HL-60 (cell line): ENCODE measurements at regions not wholly inside any gene's neighbourhood (a gene's known extent, or its start where the extent isn't known, plus 50 kb on each side); places are given as distances from the start of the nearest gene placed in this dataset.

Experiments used
- DNase-seq, 2 experiments: peaks; one replicate each; pipeline ENCODE4 v3.0.0-alpha.2; 2010 to 2020; ENCODE audit warnings: low read depth in 1 of 2, low spot score in 1 of 2
- H3K27ac ChIP-seq: fragments of 250-450 bp; sonication (Bioruptor Pico); replicated peaks from 2 replicates; pipeline ENCODE4 v1.5.1; 2020; ENCODE audit warnings: mild to moderate bottlenecking, moderate library complexity
- H3K27me3 ChIP-seq: fragments of 250-450 bp; sonication (Bioruptor Pico); 2 replicates; pipeline ENCODE4 v1.5.1; 2021; ENCODE audit warnings: mild to moderate bottlenecking, moderate library complexity; ENCODE audit not compliant: insufficient read depth, poor library complexity, severe bottlenecking
- H3K4me3 ChIP-seq: replicated peaks from 2 replicates; pipeline ENCODE4 v1.5.1; 2011; ENCODE audit warnings: mild to moderate bottlenecking, control low read depth, low read length; ENCODE audit not compliant: insufficient read depth
- CTCF ChIP-seq: IDR thresholded peaks from one replicate; pipeline ENCODE4 v1.5.1; 2011; ENCODE audit warnings: low read length, control low read depth, inconsistent platforms; ENCODE audit not compliant: insufficient read depth
- GABPA ChIP-seq: IDR thresholded peaks from 2 replicates; pipeline ENCODE4 v1.6.1; 2012; ENCODE audit warnings: low read depth
- POLR2AphosphoS5 ChIP-seq: IDR thresholded peaks from 2 replicates; pipeline ENCODE4 v1.6.1; 2012; ENCODE audit warnings: low read depth
- SPI1 ChIP-seq: IDR thresholded peaks from 2 replicates; pipeline ENCODE4 v1.6.1; 2012; ENCODE audit warnings: low read depth, mild to moderate bottlenecking, borderline replicate concordance
- TF ChIP-seq, protein P1 (sequence below): IDR thresholded peaks from 2 replicates; pipeline ENCODE4 v1.6.1; 2012; ENCODE audit warnings: low read depth; ENCODE audit not compliant: insufficient replicate concordance

DNA sequence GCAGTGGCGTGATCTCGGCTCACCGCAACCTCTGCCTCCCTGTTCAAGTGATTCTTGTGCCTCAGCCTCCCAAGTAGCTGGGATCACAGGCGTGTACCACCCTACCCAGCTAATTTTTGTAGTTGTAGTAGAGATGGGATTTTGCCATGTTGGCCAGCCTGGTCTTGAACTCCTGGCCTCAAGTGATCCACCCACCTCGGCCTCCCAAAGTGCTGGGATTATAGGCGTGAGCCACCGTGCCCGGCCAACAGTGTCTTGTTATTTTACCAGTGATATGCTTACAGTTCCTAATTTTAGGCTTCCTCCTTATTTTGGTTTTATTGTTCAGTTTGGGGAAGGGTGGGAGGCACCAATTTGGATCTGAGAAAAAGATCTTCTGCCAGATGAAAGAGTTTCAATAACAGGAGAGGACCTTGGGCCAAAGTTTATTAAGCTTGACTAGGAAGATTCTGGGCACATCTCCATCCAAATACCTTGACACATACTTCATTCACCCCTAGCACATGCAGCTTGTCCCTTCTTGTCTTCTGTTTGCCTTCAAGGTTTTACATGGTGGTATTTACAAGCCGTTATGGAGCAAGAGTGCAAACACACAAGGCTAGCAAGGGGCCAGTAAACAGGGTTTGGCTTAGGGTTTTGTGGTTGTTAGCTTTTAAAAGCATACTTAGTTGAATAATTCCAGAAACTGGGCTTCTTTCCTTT is 168.1 kb upstream of the DMRT1 start:
- no peak for DNase-seq
- Histone ChIP-seq H3K27ac (no peak overlapping the region), H3K27me3 (no peaks in the 10 kb centered on the region), H3K4me3 (no peak overlapping the region)
- TF ChIP-seq SPI1 (no peak), POLR2AphosphoS5 (no peak), GABPA (no peak), CTCF (no peak)
- TF ChIP-seq, protein P1, sequence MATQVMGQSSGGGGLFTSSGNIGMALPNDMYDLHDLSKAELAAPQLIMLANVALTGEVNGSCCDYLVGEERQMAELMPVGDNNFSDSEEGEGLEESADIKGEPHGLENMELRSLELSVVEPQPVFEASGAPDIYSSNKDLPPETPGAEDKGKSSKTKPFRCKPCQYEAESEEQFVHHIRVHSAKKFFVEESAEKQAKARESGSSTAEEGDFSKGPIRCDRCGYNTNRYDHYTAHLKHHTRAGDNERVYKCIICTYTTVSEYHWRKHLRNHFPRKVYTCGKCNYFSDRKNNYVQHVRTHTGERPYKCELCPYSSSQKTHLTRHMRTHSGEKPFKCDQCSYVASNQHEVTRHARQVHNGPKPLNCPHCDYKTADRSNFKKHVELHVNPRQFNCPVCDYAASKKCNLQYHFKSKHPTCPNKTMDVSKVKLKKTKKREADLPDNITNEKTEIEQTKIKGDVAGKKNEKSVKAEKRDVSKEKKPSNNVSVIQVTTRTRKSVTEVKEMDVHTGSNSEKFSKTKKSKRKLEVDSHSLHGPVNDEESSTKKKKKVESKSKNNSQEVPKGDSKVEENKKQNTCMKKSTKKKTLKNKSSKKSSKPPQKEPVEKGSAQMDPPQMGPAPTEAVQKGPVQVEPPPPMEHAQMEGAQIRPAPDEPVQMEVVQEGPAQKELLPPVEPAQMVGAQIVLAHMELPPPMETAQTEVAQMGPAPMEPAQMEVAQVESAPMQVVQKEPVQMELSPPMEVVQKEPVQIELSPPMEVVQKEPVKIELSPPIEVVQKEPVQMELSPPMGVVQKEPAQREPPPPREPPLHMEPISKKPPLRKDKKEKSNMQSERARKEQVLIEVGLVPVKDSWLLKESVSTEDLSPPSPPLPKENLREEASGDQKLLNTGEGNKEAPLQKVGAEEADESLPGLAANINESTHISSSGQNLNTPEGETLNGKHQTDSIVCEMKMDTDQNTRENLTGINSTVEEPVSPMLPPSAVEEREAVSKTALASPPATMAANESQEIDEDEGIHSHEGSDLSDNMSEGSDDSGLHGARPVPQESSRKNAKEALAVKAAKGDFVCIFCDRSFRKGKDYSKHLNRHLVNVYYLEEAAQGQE, result no peak

DNA sequence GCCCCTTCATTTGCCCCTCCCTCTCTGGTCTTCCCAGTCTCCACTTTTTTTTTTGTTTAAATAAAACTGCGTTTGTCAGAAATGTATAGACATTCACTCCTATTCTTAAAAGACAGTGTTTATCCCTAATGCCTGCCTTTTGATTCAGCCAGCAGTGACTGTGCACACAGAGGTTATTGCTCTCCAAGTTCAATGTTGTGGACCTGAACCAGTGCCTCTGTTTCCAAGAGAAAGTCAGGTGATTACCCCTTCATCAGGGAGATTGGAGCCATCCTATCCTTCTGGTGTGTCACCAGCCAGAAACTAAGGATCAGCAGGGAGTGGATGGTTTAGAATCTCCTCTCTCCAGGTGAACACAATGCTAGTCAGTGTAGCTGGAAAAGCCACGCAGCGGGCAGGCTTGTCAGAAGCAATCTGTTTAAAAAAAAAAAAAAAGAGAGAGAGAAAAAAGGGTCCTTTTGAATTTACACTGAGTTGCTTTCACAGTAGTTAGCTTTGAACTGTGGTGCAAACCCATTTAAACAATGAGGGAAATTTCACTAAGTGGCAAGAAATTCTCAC is 167.5 kb upstream of the DMRT1 start:
- Histone ChIP-seq H3K27me3 (no peaks in the 10 kb centered on the region), H3K27ac (no peak overlapping the region), H3K4me3 (no peak overlapping the region)
- TF ChIP-seq GABPA, result no peak
- TF ChIP-seq SPI1, result no peak
- TF ChIP-seq, protein P1, result no peak
- TF ChIP-seq CTCF, result no peak
- no peak for TF ChIP-seq POLR2AphosphoS5
- no peak for DNase-seq

GRCh38 chr9:675697-676370 is 165.7 kb upstream of the DMRT1 start:
- DNase-seq, result no peak
- no peak for TF ChIP-seq GABPA
- TF ChIP-seq CTCF, result no peak
- no peak for TF ChIP-seq SPI1
- TF ChIP-seq POLR2AphosphoS5, result no peak
- Histone ChIP-seq H3K27me3 (no peaks in the 10 kb centered on the region), H3K4me3 (no peak overlapping the region), H3K27ac (no peak overlapping the region)
